UCSD-AML1 (cell line): ENCODE measurements at regions not wholly inside any gene's neighbourhood (a gene's known extent, or its start where the extent isn't known, plus 50 kb on each side); places are given as distances from the start of the nearest gene placed in this dataset.

Source experiments
- DNase-seq: peaks from one replicate; lab custom pipeline; 2025; ENCODE audit not compliant: unreplicated experiment; lab: John Stamatoyannopoulos, UW

- no peak for DNase-seq
Observed at GRCh38 chr11:119476666-119477331, 53.8 kb upstream of the THY1 start.

DNA sequence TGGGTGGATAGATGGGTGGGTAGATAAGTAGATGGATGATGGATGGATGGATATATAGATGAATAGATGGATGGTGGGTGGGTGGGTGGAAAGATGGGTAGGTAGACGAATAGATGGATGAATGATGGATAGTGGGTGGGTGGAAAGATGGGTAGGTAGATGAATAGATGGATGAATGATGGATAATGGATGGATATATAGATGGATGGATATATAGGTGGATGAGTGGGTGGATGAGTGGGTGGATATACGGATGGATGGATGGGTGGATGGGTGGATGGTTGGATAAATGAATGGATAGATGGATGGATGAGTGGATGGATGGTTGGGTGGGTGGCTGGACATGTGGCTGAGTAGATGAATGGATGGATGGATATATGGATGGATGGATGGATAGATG is 53.1 kb upstream of the THY1 start:
- no peak for DNase-seq

DNA sequence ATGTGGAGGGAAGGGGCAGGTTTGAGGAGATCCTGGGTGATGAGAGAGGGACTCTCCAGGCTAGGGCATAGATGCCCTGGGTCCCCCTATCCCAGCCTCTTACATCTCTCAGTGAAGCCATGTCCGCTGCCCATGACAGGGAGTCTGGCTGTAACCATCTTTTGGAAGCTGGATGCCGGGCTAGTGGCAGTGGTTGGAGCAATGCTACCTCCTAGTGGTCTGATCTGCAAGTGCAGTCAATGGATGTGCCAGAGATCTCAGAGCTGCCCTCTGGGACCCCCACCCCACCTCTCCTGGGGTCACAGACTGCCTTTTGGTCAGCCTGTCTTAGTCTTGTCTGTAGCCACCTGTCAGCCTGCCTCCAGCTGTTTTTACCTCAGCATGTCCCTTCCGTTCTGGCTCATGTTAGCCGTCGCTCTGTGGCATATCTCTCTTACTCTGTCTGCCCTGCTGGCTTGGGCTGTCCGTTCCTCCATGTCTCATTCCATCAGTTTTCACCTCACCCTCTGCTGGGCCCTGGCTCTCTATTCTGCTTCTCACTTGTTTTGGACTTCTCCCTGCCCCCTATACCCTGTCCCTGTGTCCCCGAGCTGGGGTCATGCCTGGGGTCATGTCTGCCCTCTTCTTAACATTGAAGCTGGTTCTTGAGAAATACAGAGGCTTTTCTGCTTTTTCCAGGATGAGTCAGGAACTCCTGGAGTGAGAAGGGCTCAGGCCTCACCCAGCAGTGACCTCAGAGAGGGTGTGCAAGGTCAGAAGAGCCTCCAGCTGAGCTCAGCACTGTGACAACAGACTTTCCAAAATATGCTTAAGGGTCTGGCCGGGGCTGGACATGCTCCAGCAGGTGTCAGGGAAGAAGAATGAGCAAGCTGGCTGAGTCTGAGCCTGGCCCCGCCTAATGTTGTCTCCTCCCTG is 52.0 kb upstream of the THY1 start:
- DNase-seq, result peak; percentile 53

- DNase-seq, result no peak
Observed at GRCh38 chr11:119473901-119474681, 51.1 kb upstream of the THY1 start.

DNA sequence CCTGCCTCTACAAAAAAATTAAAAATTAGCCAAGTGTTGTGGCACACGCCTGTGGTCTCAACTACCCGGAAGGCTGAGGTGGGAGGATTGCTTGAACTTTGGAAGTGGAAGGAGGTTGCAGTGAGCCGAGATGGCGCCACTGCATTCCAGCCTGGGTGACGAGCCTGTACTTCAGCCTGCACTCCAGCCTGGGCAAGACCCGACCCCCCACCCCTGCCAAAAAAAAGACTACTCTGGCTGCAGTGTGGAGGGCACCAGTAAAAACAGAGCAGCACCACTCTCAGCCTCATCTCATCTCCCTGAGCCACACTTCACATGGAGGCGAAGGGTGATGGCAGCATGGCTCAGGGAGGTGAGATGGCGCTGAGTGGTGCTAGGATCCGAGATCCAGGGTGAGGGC is 50.3 kb upstream of the THY1 start:
- no peak for DNase-seq

GRCh38 chr11:119472856-119473222 is 49.9 kb upstream of the THY1 start:
- DNase-seq, result peak; percentile 32
